Small intestine (tissue), 7 donors: ENCODE measurements at regions not wholly inside any gene's neighbourhood (a gene's known extent, or its start where the extent isn't known, plus 50 kb on each side); places are given as distances from the start of the nearest gene placed in this dataset.

Source experiments
- DNase-seq, 2 donors: peaks; one replicate each; pipeline versions ENCODE4 v3.0.0 to v3.0.0-alpha.2; 2013
- FAIRE-seq: peaks from 2 replicates; lab custom pipeline; 2012; peaks lifted over from hg19 to GRCh38; lab: Jason Lieb, UNC
- H3K27ac ChIP-seq, 3 donors: one replicate each; pipeline ENCODE4 v1.5.1; 2013; ENCODE audit warnings: low read length in 2 of 3, mild to moderate bottlenecking in 2 of 3, control low read depth in 1 of 3, inconsistent platforms in 1 of 3, low read depth in 1 of 3, moderate library complexity in 1 of 3
- H3K27me3 ChIP-seq, 3 donors: one replicate each; pipeline ENCODE4 v1.6.1; 2013; ENCODE audit warnings: low read length in 3 of 3, inconsistent platforms in 1 of 3; ENCODE audit not compliant: control insufficient read depth in 3 of 3, insufficient read depth in 3 of 3
- H3K36me3 ChIP-seq, 3 donors: one replicate each; pipeline ENCODE4 v1.6.1; 2013; ENCODE audit warnings: low read length in 3 of 3, inconsistent platforms in 1 of 3, low read depth in 1 of 3, mild to moderate bottlenecking in 1 of 3, moderate library complexity in 1 of 3; ENCODE audit not compliant: control insufficient read depth in 3 of 3, insufficient read depth in 2 of 3
- H3K4me1 ChIP-seq, 3 donors: one replicate each; pipeline ENCODE4 v1.6.1; 2013; ENCODE audit warnings: low read length in 2 of 3, inconsistent platforms in 1 of 3, low read depth in 1 of 3, mild to moderate bottlenecking in 1 of 3, moderate library complexity in 1 of 3; ENCODE audit not compliant: control insufficient read depth in 3 of 3, insufficient read depth in 2 of 3
- H3K4me3 ChIP-seq, 3 donors: one replicate each; pipeline ENCODE4 v1.5.1; 2013; ENCODE audit warnings: low read length in 3 of 3, control low read depth in 1 of 3, inconsistent platforms in 1 of 3, low read depth in 1 of 3, mild to moderate bottlenecking in 1 of 3, moderate library complexity in 1 of 3
- H3K9me3 ChIP-seq, 2 donors: one replicate each; pipeline ENCODE4 v1.6.1; 2013; ENCODE audit warnings: low read depth in 1 of 2, low read length in 1 of 2; ENCODE audit not compliant: control insufficient read depth in 2 of 2, insufficient read depth in 1 of 2
- WGBS, 3 donors: extraction: QIAGEN DNeasy Blood & Tissue Kit; methylation state at CpG; one replicate each; pipeline ENCODE4 v1.1.7; 2013; 5-methylcytosine and 5-hydroxymethylcytosine counted together
- donor health status: healthy with polysubstance abuse.
- donor health status: control.
- donor health status: control.
- donor health status: Bipolar disorder and iron deficiency.
- donor health status: healthy.

GRCh38 chr19:32105527-32106310 is 239.7 kb upstream of the ZNF507 start:
- 69 to 79% (median 75%) methylated on average over 16 of the region's 16 CpGs for WGBS, 3 donors
- DNase-seq (no peak), FAIRE-seq (no peak)
- Histone ChIP-seq H3K9me3 (peaks cover 0 to 1% of the 10 kb centered on the region in 2 donors), H3K27ac (no peak overlapping the region), H3K27me3 (peaks cover 0 to 3% (median 0%) of the 10 kb centered on the region in 3 donors), H3K4me1 (peaks cover 0 to 4% (median 0%) of the 10 kb centered on the region in 3 donors), H3K36me3 (no peaks in the 10 kb centered on the region), H3K4me3 (no peak overlapping the region)

- Histone ChIP-seq H3K27me3 (no peaks in the 10 kb centered on the region), H3K9me3 (no peaks in the 10 kb centered on the region), H3K4me1 (no peaks in the 10 kb centered on the region), H3K36me3 (no peaks in the 10 kb centered on the region), H3K27ac (no peak overlapping the region), H3K4me3 (no peak overlapping the region)
- DNase-seq (no peak), FAIRE-seq (no peak)
- 83 to 86% (median 85%) methylated on average over 4 of the region's 4 CpGs for WGBS, 3 donors
Observed at GRCh38 chr19:32122258-32122657, 223.2 kb upstream of the ZNF507 start.

GRCh38 chr19:32123355-32123940 is 222.0 kb upstream of the ZNF507 start:
- no peaks in the 10 kb centered on the region for H3K27me3 ChIP-seq
- no peaks in the 10 kb centered on the region for H3K9me3 ChIP-seq
- WGBS, 3 donors = 66 to 73% (median 71%) methylated on average over 11 of the region's 11 CpGs
- H3K27ac ChIP-seq = no peak overlapping the region
- FAIRE-seq (no peak), DNase-seq (no peak)
- no peak overlapping the region for H3K4me3 ChIP-seq
- H3K36me3 ChIP-seq = no peaks in the 10 kb centered on the region
- H3K4me1 ChIP-seq = no peaks in the 10 kb centered on the region

GRCh38 chr19:32124585-32124984 is 220.8 kb upstream of the ZNF507 start:
- 89 to 94% (median 90%) methylated on average over 10 of the region's 10 CpGs for WGBS, 3 donors
- no peaks in the 10 kb centered on the region for H3K9me3 ChIP-seq
- H3K4me1 ChIP-seq = no peaks in the 10 kb centered on the region
- no peaks in the 10 kb centered on the region for H3K36me3 ChIP-seq
- H3K27me3 ChIP-seq = no peaks in the 10 kb centered on the region
- no peak overlapping the region for H3K4me3 ChIP-seq
- FAIRE-seq = no peak
- no peak for DNase-seq
- no peak overlapping the region for H3K27ac ChIP-seq

- peak overlapping the region in 1 of 3 donors; percentile 12 for H3K27ac ChIP-seq
- no peaks in the 10 kb centered on the region for H3K27me3 ChIP-seq
- 52 to 70% (median 69%) methylated on average over 10 of the region's 10 CpGs for WGBS, 3 donors
- FAIRE-seq = no peak
- no peaks in the 10 kb centered on the region for H3K9me3 ChIP-seq
- no peaks in the 10 kb centered on the region for H3K4me1 ChIP-seq
- H3K36me3 ChIP-seq = no peaks in the 10 kb centered on the region
- DNase-seq = peak in 1 of 2 donors; percentile 7
- no peak overlapping the region for H3K4me3 ChIP-seq
Observed at GRCh38 chr19:32129141-32129540, 216.3 kb upstream of the ZNF507 start.

GRCh38 chr19:32130332-32130731 is 215.1 kb upstream of the ZNF507 start:
- H3K4me3 ChIP-seq = no peak overlapping the region
- no peaks in the 10 kb centered on the region for H3K36me3 ChIP-seq
- DNase-seq (no peak), FAIRE-seq (no peak)
- H3K9me3 ChIP-seq = no peaks in the 10 kb centered on the region
- no peak overlapping the region for H3K27ac ChIP-seq
- no peaks in the 10 kb centered on the region for H3K4me1 ChIP-seq
- WGBS, 3 donors = 37 to 47% (median 38%) methylated on average over 6 of the region's 6 CpGs
- H3K27me3 ChIP-seq = no peaks in the 10 kb centered on the region

GRCh38 chr19:32131005-32131404 is 214.4 kb upstream of the ZNF507 start:
- Histone ChIP-seq H3K4me1 (no peaks in the 10 kb centered on the region), H3K36me3 (no peaks in the 10 kb centered on the region), H3K27me3 (no peaks in the 10 kb centered on the region), H3K4me3 (no peak overlapping the region), H3K27ac (no peak overlapping the region), H3K9me3 (no peaks in the 10 kb centered on the region)
- 74 to 80% (median 76%) methylated on average over 8 of the region's 8 CpGs for WGBS, 3 donors
- FAIRE-seq (no peak), DNase-seq (no peak)

GRCh38 chr19:32138416-32138815 is 207.0 kb upstream of the ZNF507 start:
- DNase-seq (no peak), FAIRE-seq (no peak)
- no peaks in the 10 kb centered on the region for H3K27me3 ChIP-seq
- H3K4me1 ChIP-seq = no peaks in the 10 kb centered on the region
- no peaks in the 10 kb centered on the region for H3K9me3 ChIP-seq
- H3K36me3 ChIP-seq = no peaks in the 10 kb centered on the region
- H3K27ac ChIP-seq = no peak overlapping the region
- 76 to 80% (median 77%) methylated on average over 5 of the region's 5 CpGs for WGBS, 3 donors
- H3K4me3 ChIP-seq = no peak overlapping the region
